Natural killer cell (primary cell): ENCODE measurements at regions not wholly inside any gene's neighbourhood (a gene's known extent, or its start where the extent isn't known, plus 50 kb on each side); places are given as distances from the start of the nearest gene placed in this dataset.

Source experiments
- ATAC-seq, 3 donors: fragments of 150-1000 bp in 2 of 3; fragments of 200-7000 bp in 1 of 3; cut with Tn5 transposase; 1 replicate in 1 of 3; 2 replicates in 2 of 3; pipeline ENCODE4 v1.10.0; 2021; ENCODE audit warnings: mild to moderate bottlenecking in 2 of 3, moderate library complexity in 2 of 3
- DNase-seq, 2 donors: peaks; one replicate each; pipeline versions ENCODE4 v3.0.0 to v3.0.0-alpha.2; 2013 to 2021; ENCODE audit warnings: mixed read lengths in 1 of 2
- H3K27ac ChIP-seq: one replicate; pipeline ENCODE4 v1.5.1; 2013; ENCODE audit warnings: mild to moderate bottlenecking, low read length
- H3K27me3 ChIP-seq: one replicate; pipeline ENCODE4 v1.6.1; 2013; ENCODE audit warnings: low read length; ENCODE audit not compliant: control insufficient read depth, insufficient read depth
- H3K36me3 ChIP-seq: one replicate; pipeline ENCODE4 v1.6.1; 2013; ENCODE audit warnings: low read length; ENCODE audit not compliant: control insufficient read depth, insufficient read depth
- H3K4me1 ChIP-seq: one replicate; pipeline ENCODE4 v1.6.1; 2013; ENCODE audit warnings: low read length; ENCODE audit not compliant: control insufficient read depth, insufficient read depth
- H3K4me3 ChIP-seq: one replicate; pipeline ENCODE4 v1.5.1; 2013; ENCODE audit warnings: low read length
- H3K9me3 ChIP-seq: one replicate; pipeline ENCODE4 v1.6.1; 2013; ENCODE audit warnings: low read length; ENCODE audit not compliant: control insufficient read depth, insufficient read depth
- H3K27ac Mint-ChIP-seq, 2 donors: one replicate each; pipeline ENCODE4 v1.8.0; 2022; ENCODE audit warnings: mild to moderate bottlenecking in 2 of 2, mixed read lengths in 2 of 2, moderate library complexity in 1 of 2
- H3K27me3 Mint-ChIP-seq, 2 donors: one replicate each; pipeline ENCODE4 v1.8.0; 2022; ENCODE audit warnings: low read depth in 2 of 2, mixed read lengths in 2 of 2
- H3K36me3 Mint-ChIP-seq: one replicate; pipeline ENCODE4 v1.8.0; 2022; ENCODE audit warnings: mixed read lengths
- H3K4me1 Mint-ChIP-seq, 2 donors: one replicate each; pipeline ENCODE4 v1.8.0; 2022; ENCODE audit warnings: mixed read lengths in 2 of 2
- H3K4me3 Mint-ChIP-seq: one replicate; pipeline ENCODE4 v1.8.0; 2022; ENCODE audit warnings: mild to moderate bottlenecking, moderate library complexity, mixed read lengths
- H3K9me3 Mint-ChIP-seq, 2 donors: one replicate each; pipeline ENCODE4 v1.8.0; 2022; ENCODE audit warnings: mixed read lengths in 2 of 2
- CTCF ChIP-seq: fragments of 200-600 bp; IDR thresholded peaks from one replicate; pipeline ENCODE4 v1.8.0; 2022; ENCODE audit warnings: antibody characterized with exemption
- WGBS: methylation state at CpG from one replicate; pipeline ENCODE4 v1.1.7; 2013; ENCODE audit warnings: missing lambda C conversion rate; ENCODE audit not compliant: insufficient coverage; 5-methylcytosine and 5-hydroxymethylcytosine counted together
- intact Hi-C: fragments of 100-400 bp; cut with micrococcal nuclease; formaldehyde crosslinking; loops from one replicate; pipeline ENCODE4 v1.14.2; 2022

GRCh38 chr16:65663774-65664173 lies 541.9 kb upstream of the CDH11 start:
- no peaks in the 10 kb centered on the region for H3K36me3 ChIP-seq
- H3K4me3 Mint-ChIP-seq, result no peak overlapping the region
- no peak overlapping the region for H3K27ac ChIP-seq
- H3K27ac Mint-ChIP-seq, result no peak overlapping the region
- no peaks in the 10 kb centered on the region for H3K9me3 Mint-ChIP-seq
- no peak overlapping the region for H3K4me3 ChIP-seq
- H3K36me3 Mint-ChIP-seq, result no peaks in the 10 kb centered on the region
- 77% methylated on average over 2 of the region's 3 CpGs for WGBS
- intact Hi-C loops, result no loop called here
- no peaks in the 10 kb centered on the region for H3K27me3 ChIP-seq
- peaks cover 0 to 3% of the 10 kb centered on the region in 2 donors for H3K27me3 Mint-ChIP-seq
- H3K4me1 Mint-ChIP-seq, result no peaks in the 10 kb centered on the region
- no peaks in the 10 kb centered on the region for H3K4me1 ChIP-seq
- no peaks in the 10 kb centered on the region for H3K9me3 ChIP-seq
- DNase-seq (no peak), ATAC-seq (no peak)
- no peak for TF ChIP-seq CTCF

- H3K9me3 Mint-ChIP-seq, result no peaks in the 10 kb centered on the region
- intact Hi-C loops, result no loop called here
- no peak overlapping the region for H3K27ac ChIP-seq
- no peak overlapping the region for H3K4me3 Mint-ChIP-seq
- H3K27ac Mint-ChIP-seq, result no peak overlapping the region
- H3K27me3 ChIP-seq, result no peaks in the 10 kb centered on the region
- no peak for DNase-seq
- ATAC-seq, result no peak
- H3K4me1 Mint-ChIP-seq, result no peaks in the 10 kb centered on the region
- H3K36me3 ChIP-seq, result no peaks in the 10 kb centered on the region
- TF ChIP-seq CTCF, result no peak
- no peaks in the 10 kb centered on the region for H3K36me3 Mint-ChIP-seq
- no peaks in the 10 kb centered on the region for H3K9me3 ChIP-seq
- WGBS, result 84% methylated on average over 4 of the region's 4 CpGs
- H3K4me1 ChIP-seq, result no peaks in the 10 kb centered on the region
- H3K27me3 Mint-ChIP-seq, result peaks cover 0 to 6% of the 10 kb centered on the region in 2 donors
- no peak overlapping the region for H3K4me3 ChIP-seq
These were observed 540.4 kb upstream of the CDH11 start for GRCh38 chr16:65662256-65662655.

- no peak overlapping the region for H3K4me3 ChIP-seq
- peaks cover 0 to 6% of the 10 kb centered on the region in 2 donors for H3K27me3 Mint-ChIP-seq
- DNase-seq, result no peak
These were observed 539.7 kb upstream of the CDH11 start for GRCh38 chr16:65661558-65661957.

More at GRCh38 chr16:65661558-65661957, 539.7 kb upstream of the CDH11 start:
- no peak for TF ChIP-seq CTCF
- no peak overlapping the region for H3K4me3 Mint-ChIP-seq
- no peaks in the 10 kb centered on the region for H3K9me3 ChIP-seq
- no peak overlapping the region for H3K27ac ChIP-seq
- no peaks in the 10 kb centered on the region for H3K36me3 Mint-ChIP-seq
- H3K4me1 Mint-ChIP-seq, result no peaks in the 10 kb centered on the region
- H3K27ac Mint-ChIP-seq, result no peak overlapping the region
- H3K4me1 ChIP-seq, result no peaks in the 10 kb centered on the region
- intact Hi-C loops, result no loop called here
- no peaks in the 10 kb centered on the region for H3K9me3 Mint-ChIP-seq
- H3K36me3 ChIP-seq, result no peaks in the 10 kb centered on the region
- no peak for ATAC-seq
- 100% methylated on average over 3 of the region's 5 CpGs for WGBS
- H3K27me3 ChIP-seq, result no peaks in the 10 kb centered on the region
